HCT116 (cell line): ENCODE measurements at regions not wholly inside any gene's neighbourhood (a gene's known extent, or its start where the extent isn't known, plus 50 kb on each side); places are given as distances from the start of the nearest gene placed in this dataset.

Source experiments
- ATAC-seq: fragments of 200-7000 bp; cut with Tn5 transposase; 2 replicates; pipeline ENCODE4 v1.9.1; 2020; ENCODE audit warnings: mild to moderate bottlenecking, moderate library complexity
- BruUV-seq: library from RNA; stranded (reverse); fragments of 400-500 nt; replicated peaks from 2 replicates; lab custom pipeline; 2021; lab: Mats Ljungman, UMichigan
- CTCF ChIA-PET: fragments of 300-600 bp; sonication (Branson Sonifier 250); formaldehyde crosslinking; loops from one replicate; lab custom pipeline; 2021; ENCODE audit warnings: antibody characterized with exemption; lab: Charles Lee
- POLR2A ChIA-PET: fragments of 300-600, 350-600 bp; sonication (Branson Sonifier 250); formaldehyde crosslinking; loops from one replicate; lab custom pipeline; 2021; ENCODE audit warnings: antibody characterized with exemption; lab: Charles Lee
- RAD21 ChIA-PET, 2 experiments: fragments of 300-600 bp; sonication (Branson Sonifier 250); formaldehyde crosslinking; loops; one replicate each; lab custom pipeline; 2023; ENCODE audit warnings: low total read pairs in 2 of 2; ENCODE audit not compliant: uncharacterized antibody in 2 of 2, unreplicated experiment in 2 of 2, low non-redundant PET in 1 of 2; lab: Charles Lee
- DNase-seq: peaks from one replicate; pipeline ENCODE4 v3.0.0-alpha.2; 2010; ENCODE audit warnings: low read depth, low spot score
- H2AFZ ChIP-seq: fragments of 200-600 bp; shearing (Covaris generic), sonication (generic); 2 replicates; pipeline ENCODE4 v1.6.1; 2017; ENCODE audit warnings: low read depth, mixed run types, mixed read lengths, antibody characterized with exemption, low read length; ENCODE audit not compliant: poor library complexity, severe bottlenecking
- H3K27ac ChIP-seq: 2 replicates; pipeline ENCODE4 v1.5.1; 2012; ENCODE audit warnings: low read depth, low read length
- H3K27me3 ChIP-seq: fragments of 200-600 bp; sonication (generic); 2 replicates; pipeline ENCODE4 v1.6.1; 2016; ENCODE audit warnings: mixed run types, low read length, mixed read lengths; ENCODE audit not compliant: insufficient read depth
- H3K36me3 ChIP-seq, 2 experiments: fragments of 200-500 bp in 1 of 2; fragments of 200-600 bp in 1 of 2; sonication (Bioruptor generic) in 1 of 2; sonication (generic) in 1 of 2; 2 replicates each; pipeline versions ENCODE4 v1.5.1 to v1.6.1; 2014 to 2016; ENCODE audit warnings: low read length in 2 of 2, inconsistent platforms in 1 of 2, mixed read lengths in 1 of 2, mixed run types in 1 of 2; ENCODE audit not compliant: insufficient read depth in 2 of 2, control insufficient read depth in 1 of 2
- H3K4me1 ChIP-seq, 2 experiments: fragments of 200-600 bp in 1 of 2; sonication (generic) in 1 of 2; 2 replicates each; pipeline versions ENCODE4 v1.5.1 to v1.6.1; 2012 to 2017; ENCODE audit warnings: low read length in 2 of 2, inconsistent platforms in 1 of 2, mild to moderate bottlenecking in 1 of 2, mixed read lengths in 1 of 2, mixed run types in 1 of 2, moderate library complexity in 1 of 2; ENCODE audit not compliant: insufficient read depth in 2 of 2, control insufficient read depth in 1 of 2
- H3K4me2 ChIP-seq: fragments of 200-600 bp; sonication (generic); 2 replicates; pipeline ENCODE4 v1.6.1; 2017; ENCODE audit warnings: mixed run types, low read length, mixed read lengths
- H3K4me3 ChIP-seq, 2 experiments: fragments of 200-600 bp in 1 of 2; sonication (generic) in 1 of 2; replicated peaks in 1 of 2; 2 replicates each; pipeline ENCODE4 v1.5.1; 2011 to 2016; ENCODE audit warnings: low read length in 2 of 2, control low read depth in 1 of 2, low read depth in 1 of 2, mild to moderate bottlenecking in 1 of 2, mixed read lengths in 1 of 2, mixed run types in 1 of 2
- H3K79me2 ChIP-seq: fragments of 200-600 bp; sonication (generic); 2 replicates; pipeline ENCODE4 v1.6.1; 2017; ENCODE audit warnings: mild to moderate bottlenecking, mixed run types, low read length, moderate library complexity, mixed read lengths; ENCODE audit not compliant: insufficient read depth
- H3K9ac ChIP-seq: fragments of 200-600 bp; sonication (generic); 2 replicates; pipeline ENCODE4 v1.6.1; 2016; ENCODE audit warnings: low read length, mixed read lengths
- H3K9me2 ChIP-seq: fragments of 200-600 bp; sonication (generic), shearing (Covaris generic); 2 replicates; pipeline ENCODE4 v1.6.1; 2017; ENCODE audit warnings: mixed run types, mild to moderate bottlenecking, moderate library complexity; ENCODE audit not compliant: insufficient read depth
- H3K9me3 ChIP-seq, 2 experiments: fragments of 200-500 bp in 1 of 2; fragments of 200-600 bp in 1 of 2; sonication (Bioruptor generic) in 1 of 2; sonication (generic) in 1 of 2; 2 replicates each; pipeline ENCODE4 v1.6.1; 2014 to 2017; ENCODE audit warnings: low read length in 2 of 2, mixed read lengths in 2 of 2, inconsistent platforms in 1 of 2, low read depth in 1 of 2, mild to moderate bottlenecking in 1 of 2, mixed run types in 1 of 2, moderate library complexity in 1 of 2; ENCODE audit not compliant: control insufficient read depth in 1 of 2, insufficient read depth in 1 of 2
- H4K20me1 ChIP-seq: fragments of 200-600 bp; sonication (generic), shearing (Covaris generic); 2 replicates; pipeline ENCODE4 v1.6.1; 2017; ENCODE audit warnings: mixed run types, mild to moderate bottlenecking, moderate library complexity; ENCODE audit not compliant: insufficient read depth
- CBX3 ChIP-seq: IDR thresholded peaks from 2 replicates; pipeline ENCODE4 v1.6.1; 2012; ENCODE audit warnings: low read depth
- EZH2 ChIP-seq: fragments of 200-600 bp; sonication (generic); IDR thresholded peaks from 2 replicates; pipeline ENCODE4 v1.6.1; 2017; ENCODE audit warnings: antibody characterized with exemption, mixed run types
- EZH2phosphoT487 ChIP-seq: fragments of 200-600 bp; IDR thresholded peaks from 2 replicates; pipeline ENCODE4 v1.6.1; 2018; ENCODE audit warnings: antibody characterized with exemption, borderline replicate concordance
- FOSL1 ChIP-seq: IDR thresholded peaks from 2 replicates; pipeline ENCODE4 v1.6.1; 2012; ENCODE audit warnings: low read depth
- POLR2AphosphoS5 ChIP-seq: IDR thresholded peaks from 2 replicates; pipeline ENCODE4 v1.6.1; 2011; ENCODE audit warnings: mild to moderate bottlenecking, low read depth, low read length, moderate library complexity
- YY1 ChIP-seq: IDR thresholded peaks from 2 replicates; pipeline ENCODE4 v1.6.1; 2011; ENCODE audit warnings: low read length, low read depth, moderate library complexity, mild to moderate bottlenecking; ENCODE audit not compliant: insufficient replicate concordance; ENCODE audit errors: extremely low read depth
- ZFX ChIP-seq: fragments of 450-650 bp; IDR thresholded peaks from 2 replicates; pipeline ENCODE4 v1.6.1; 2017
- intact Hi-C: fragments of 100-400 bp; cut with micrococcal nuclease; formaldehyde crosslinking; loops from 2 replicates; pipeline ENCODE4 v1.10.0; 2022

GRCh38 chr10:110403593-110403992 lies 94.1 kb upstream of the DUSP5 start:
- ATAC-seq (no peak), DNase-seq (no peak)
- H3K9me3 ChIP-seq, result no peaks in the 10 kb centered on the region
- no peak overlapping the region for H3K27ac ChIP-seq
- peaks cover 46 to 87% of the 10 kb centered on the region in 2 experiments for H3K4me1 ChIP-seq
- CTCF ChIA-PET, result no interaction called here
- POLR2A ChIA-PET, result interaction anchor here (2.9 to 26.1 kb wide), 2 partner anchors 12 to 99 kb away, joined by 17 to 438 read pairs; partner anchors contain the start of gene DUSP5
- no peak overlapping the region for H3K9ac ChIP-seq
- H4K20me1 ChIP-seq, result no peaks in the 10 kb centered on the region
- no peak overlapping the region for H2AFZ ChIP-seq
- intact Hi-C loops, result no loop called here
- no peak overlapping the region for H3K4me3 ChIP-seq
- RAD21 ChIA-PET, result no interaction called here
- H3K4me2 ChIP-seq, result no peak overlapping the region
- H3K27me3 ChIP-seq, result no peaks in the 10 kb centered on the region
- BruUV-seq, result no TSS peak
- no peaks in the 10 kb centered on the region for H3K9me2 ChIP-seq
- no peaks in the 10 kb centered on the region for H3K36me3 ChIP-seq
- no peaks in the 10 kb centered on the region for H3K79me2 ChIP-seq
- TF ChIP-seq POLR2AphosphoS5, result no peak
- no peak for TF ChIP-seq YY1
- TF ChIP-seq EZH2, result no peak
- no peak for TF ChIP-seq FOSL1
- no peak for TF ChIP-seq CBX3

GRCh38 chr10:110404413-110404812 lies 93.3 kb upstream of the DUSP5 start:
- BruUV-seq, result no TSS peak
- TF ChIP-seq ZFX (0 out of 2 replicates have a peak, but pooled peaks have one; percentile 16), EZH2phosphoT487 (no peak)
- no peak for DNase-seq
- H3K36me3 ChIP-seq, result no peaks in the 10 kb centered on the region
- intact Hi-C loops, result no loop called here
- ChIA-PET CTCF (interaction anchor here (2.4 kb wide), 1 partner anchor 50 kb away, joined by 11 read pairs; no protein-coding TSS in a partner anchor), RAD21 (no interaction called here), POLR2A (interaction anchor here (1.2 to 26.1 kb wide), 3 partner anchors 9 to 98 kb away, joined by 4 to 438 read pairs (median 17); partner anchors contain the start of gene DUSP5)
- H4K20me1 ChIP-seq, result no peaks in the 10 kb centered on the region
- H3K9me2 ChIP-seq, result no peaks in the 10 kb centered on the region
- H3K4me2 ChIP-seq, result no peak overlapping the region
- no peaks in the 10 kb centered on the region for H3K27me3 ChIP-seq
- no peak overlapping the region for H3K9ac ChIP-seq
- no peak for ATAC-seq
- no peaks in the 10 kb centered on the region for H3K9me3 ChIP-seq
- H3K4me3 ChIP-seq, result no peak overlapping the region
- H3K27ac ChIP-seq, result no peak overlapping the region
- H2AFZ ChIP-seq, result no peak overlapping the region
- H3K4me1 ChIP-seq, result peaks cover 47 to 87% of the 10 kb centered on the region in 2 experiments
- H3K79me2 ChIP-seq, result no peaks in the 10 kb centered on the region
